PC-9 (cell line): ENCODE measurements at regions not wholly inside any gene's neighbourhood (a gene's known extent, or its start where the extent isn't known, plus 50 kb on each side); places are given as distances from the start of the nearest gene placed in this dataset.

Experiments used
- BruUV-seq: library from RNA; stranded (reverse); fragments of 400-500 nt; replicated peaks from 2 replicates; lab custom pipeline; 2021; lab: Mats Ljungman, UMichigan
- CTCF ChIA-PET: fragments of 300-600 bp; sonication (Branson Sonifier 250); formaldehyde crosslinking; loops from one replicate; lab custom pipeline; 2022; ENCODE audit warnings: antibody characterized with exemption; lab: Charles Lee
- POLR2A ChIA-PET: fragments of 300-600 bp; sonication (Branson Sonifier 250); formaldehyde crosslinking; loops from one replicate; lab custom pipeline; 2022; ENCODE audit warnings: antibody characterized with exemption; ENCODE audit not compliant: unreplicated experiment; lab: Charles Lee
- DNase-seq, 2 experiments: peaks; one replicate each; pipeline versions ENCODE4 v3.0.0 to v3.0.0-alpha.2; 2015 to 2022; ENCODE audit warnings: mixed read lengths in 1 of 2
- H2AFZ ChIP-seq: fragments of 200-600 bp; sonication (generic); 2 replicates; pipeline ENCODE4 v1.8.1; 2017; ENCODE audit warnings: antibody characterized with exemption
- H3F3A ChIP-seq: fragments of 200-600 bp; sonication (generic); 2 replicates; pipeline ENCODE4 v1.8.1; 2017; ENCODE audit warnings: antibody characterized with exemption, mild to moderate bottlenecking, low read depth; ENCODE audit not compliant: insufficient read depth
- H3K27ac ChIP-seq: fragments of 200-600 bp; sonication (generic); 2 replicates; pipeline ENCODE4 v1.6.1; 2016; ENCODE audit warnings: mixed run types
- H3K27me3 ChIP-seq: fragments of 200-600 bp; sonication (generic); 2 replicates; pipeline ENCODE4 v1.6.1; 2016; ENCODE audit warnings: low read depth, mixed run types; ENCODE audit not compliant: insufficient read depth
- H3K36me3 ChIP-seq: fragments of 200-600 bp; sonication (generic); 2 replicates; pipeline ENCODE4 v1.6.1; 2016; ENCODE audit warnings: low read depth, mixed run types
- H3K4me1 ChIP-seq: fragments of 200-600 bp; sonication (generic); replicated peaks from 2 replicates; pipeline ENCODE4 v1.6.1; 2016; ENCODE audit warnings: mixed run types; ENCODE audit not compliant: insufficient read depth
- H3K4me2 ChIP-seq: fragments of 200-600 bp; sonication (generic); 2 replicates; pipeline ENCODE4 v1.6.1; 2017; ENCODE audit warnings: mixed run types
- H3K4me3 ChIP-seq: fragments of 200-600 bp; sonication (generic); 2 replicates; pipeline ENCODE4 v1.6.1; 2016; ENCODE audit warnings: mixed run types
- H3K79me2 ChIP-seq: fragments of 200-600 bp; sonication (generic); 2 replicates; pipeline ENCODE4 v1.6.1; 2017; ENCODE audit warnings: low read depth, mixed run types
- H3K9me2 ChIP-seq: fragments of 200-600 bp; sonication (generic); 2 replicates; pipeline ENCODE4 v1.8.1; 2017; ENCODE audit warnings: mild to moderate bottlenecking; ENCODE audit not compliant: insufficient read depth
- H3K9me3 ChIP-seq: fragments of 200-600 bp; sonication (generic); 2 replicates; pipeline ENCODE4 v1.8.1; 2016; ENCODE audit warnings: low read depth; ENCODE audit not compliant: insufficient read depth
- H4K20me1 ChIP-seq: fragments of 200-600 bp; sonication (generic); 2 replicates; pipeline ENCODE4 v1.8.1; 2017; ENCODE audit not compliant: insufficient read depth
- EZH2 ChIP-seq: fragments of 200-600 bp; sonication (generic); IDR thresholded peaks from 2 replicates; pipeline ENCODE4 v1.8.0; 2017; ENCODE audit warnings: antibody characterized with exemption, low read depth
- intact Hi-C: fragments of 100-400 bp; cut with micrococcal nuclease; formaldehyde crosslinking; loops from one replicate; pipeline ENCODE4 v1.10.0; 2022; ENCODE audit not compliant: unreplicated experiment
- TF ChIP-seq, protein P1 (sequence below): fragments of 200-600 bp; sonication (generic); conservative IDR thresholded peaks from 2 replicates; pipeline ENCODE4 v1.6.1; 2017; ENCODE audit warnings: mixed run types, antibody characterized with exemption, mild to moderate bottlenecking, moderate library complexity

DNA sequence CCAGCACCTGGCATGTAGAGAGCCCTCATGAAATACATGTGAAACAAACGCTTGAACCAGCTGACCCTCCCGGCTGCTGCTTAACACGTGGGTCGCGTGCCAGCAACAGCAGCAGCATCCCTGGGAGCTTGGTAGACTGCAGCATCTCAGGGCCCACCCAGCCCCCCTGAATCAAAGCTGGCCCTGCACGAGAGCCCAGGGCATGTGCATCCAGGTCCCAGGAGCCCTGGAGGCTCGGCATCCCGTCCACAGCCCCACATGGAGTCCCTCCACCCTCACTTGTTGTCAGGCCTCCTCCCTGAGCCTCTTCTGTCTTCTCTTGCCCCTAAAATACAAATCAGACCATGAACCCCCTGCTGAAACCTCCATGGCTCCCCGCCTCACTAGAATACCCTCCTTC is 123.1 kb downstream of the MATN1 start:
- CTCF ChIA-PET: no interaction called here
- no peaks in the 10 kb centered on the region for H4K20me1 ChIP-seq

GRCh38 chr1:30599721-30600120 is 123.7 kb downstream of the MATN1 start:
- Histone ChIP-seq H3K79me2 (no peaks in the 10 kb centered on the region), H3K27ac (no peak overlapping the region), H4K20me1 (no peaks in the 10 kb centered on the region), H3K4me3 (no peak overlapping the region), H3K4me1 (no peaks in the 10 kb centered on the region), H3K9me2 (no peaks in the 10 kb centered on the region), H3K27me3 (peaks cover 2% of the 10 kb centered on the region; the same call in 1 of the 2 replicates), H3K4me2 (no peak overlapping the region), H3K36me3 (no peaks in the 10 kb centered on the region), H3F3A (no peaks in the 10 kb centered on the region), H2AFZ (no peak overlapping the region), H3K9me3 (no peaks in the 10 kb centered on the region)
- intact Hi-C loops: no loop called here
- TF ChIP-seq EZH2: no peak
- CTCF ChIA-PET: no interaction called here
- POLR2A ChIA-PET: no interaction called here
- DNase-seq: no peak
- no TSS peak for BruUV-seq

More for the DNA sequence above, 123.1 kb downstream of the MATN1 start:
- no peak overlapping the region for H2AFZ ChIP-seq
- intact Hi-C loops: no loop called here
- DNase-seq: no peak
- no peaks in the 10 kb centered on the region for H3K9me3 ChIP-seq
- no peak overlapping the region for H3K4me2 ChIP-seq
- no peaks in the 10 kb centered on the region for H3K4me1 ChIP-seq
- BruUV-seq: no TSS peak
- no peaks in the 10 kb centered on the region for H3F3A ChIP-seq
- POLR2A ChIA-PET: no interaction called here
- no peaks in the 10 kb centered on the region for H3K27me3 ChIP-seq
- H3K4me3 ChIP-seq: no peak overlapping the region
- H3K27ac ChIP-seq: no peak overlapping the region
- H3K79me2 ChIP-seq: no peaks in the 10 kb centered on the region
- no peaks in the 10 kb centered on the region for H3K36me3 ChIP-seq
- no peaks in the 10 kb centered on the region for H3K9me2 ChIP-seq
- TF ChIP-seq EZH2: no peak
- TF ChIP-seq, protein P1, sequence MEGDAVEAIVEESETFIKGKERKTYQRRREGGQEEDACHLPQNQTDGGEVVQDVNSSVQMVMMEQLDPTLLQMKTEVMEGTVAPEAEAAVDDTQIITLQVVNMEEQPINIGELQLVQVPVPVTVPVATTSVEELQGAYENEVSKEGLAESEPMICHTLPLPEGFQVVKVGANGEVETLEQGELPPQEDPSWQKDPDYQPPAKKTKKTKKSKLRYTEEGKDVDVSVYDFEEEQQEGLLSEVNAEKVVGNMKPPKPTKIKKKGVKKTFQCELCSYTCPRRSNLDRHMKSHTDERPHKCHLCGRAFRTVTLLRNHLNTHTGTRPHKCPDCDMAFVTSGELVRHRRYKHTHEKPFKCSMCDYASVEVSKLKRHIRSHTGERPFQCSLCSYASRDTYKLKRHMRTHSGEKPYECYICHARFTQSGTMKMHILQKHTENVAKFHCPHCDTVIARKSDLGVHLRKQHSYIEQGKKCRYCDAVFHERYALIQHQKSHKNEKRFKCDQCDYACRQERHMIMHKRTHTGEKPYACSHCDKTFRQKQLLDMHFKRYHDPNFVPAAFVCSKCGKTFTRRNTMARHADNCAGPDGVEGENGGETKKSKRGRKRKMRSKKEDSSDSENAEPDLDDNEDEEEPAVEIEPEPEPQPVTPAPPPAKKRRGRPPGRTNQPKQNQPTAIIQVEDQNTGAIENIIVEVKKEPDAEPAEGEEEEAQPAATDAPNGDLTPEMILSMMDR: no peak

- no peaks in the 10 kb centered on the region for H3F3A ChIP-seq
- H3K79me2 ChIP-seq: no peaks in the 10 kb centered on the region
- POLR2A ChIA-PET: no interaction called here
- H3K9me2 ChIP-seq: no peaks in the 10 kb centered on the region
- no peak overlapping the region for H3K4me3 ChIP-seq
- no peak overlapping the region for H3K27ac ChIP-seq
- no peaks in the 10 kb centered on the region for H4K20me1 ChIP-seq
- peaks cover 4% of the 10 kb centered on the region; the same call in 1 of the 2 replicates for H3K27me3 ChIP-seq
- CTCF ChIA-PET: no interaction called here
- no peaks in the 10 kb centered on the region for H3K9me3 ChIP-seq
- no peaks in the 10 kb centered on the region for H3K4me1 ChIP-seq
- no peak for DNase-seq
- no peak for TF ChIP-seq EZH2
- TF ChIP-seq, protein P1: no peak
- intact Hi-C loops: no loop called here
- no peaks in the 10 kb centered on the region for H3K36me3 ChIP-seq
- no TSS peak for BruUV-seq
- H2AFZ ChIP-seq: no peak overlapping the region
- no peak overlapping the region for H3K4me2 ChIP-seq
Measured at GRCh38 chr1:30598571-30599114, 124.7 kb downstream of the MATN1 start.

DNA sequence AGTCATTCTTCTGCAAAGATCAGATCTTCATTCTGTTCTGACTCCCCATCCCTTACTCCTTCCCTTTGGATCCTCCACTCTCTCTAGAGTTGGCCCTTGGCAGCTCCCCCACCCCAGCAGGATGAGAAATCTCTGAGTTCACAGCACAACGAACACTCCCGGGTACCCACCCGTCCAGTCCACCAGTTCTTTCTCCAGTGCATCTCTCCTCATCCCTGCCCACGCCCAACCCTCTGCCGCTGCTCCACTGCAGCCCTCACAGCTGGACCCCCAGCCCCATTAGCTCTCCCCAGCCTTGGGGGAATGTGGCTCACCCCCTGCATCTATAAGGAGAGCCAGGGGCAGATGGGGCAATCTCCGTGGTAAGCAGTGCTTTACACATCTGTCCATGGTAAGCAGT is 125.7 kb downstream of the MATN1 start:
- DNase-seq: no peak
- intact Hi-C loops: no loop called here
- no peak overlapping the region for H3K27ac ChIP-seq
- ChIA-PET POLR2A (no interaction called here), CTCF (no interaction called here)
- H4K20me1 ChIP-seq: no peaks in the 10 kb centered on the region
- no peak overlapping the region for H3K4me2 ChIP-seq
- H2AFZ ChIP-seq: no peak overlapping the region
- H3K4me3 ChIP-seq: no peak overlapping the region
- no peaks in the 10 kb centered on the region for H3K36me3 ChIP-seq
- no peaks in the 10 kb centered on the region for H3K9me3 ChIP-seq
- H3K4me1 ChIP-seq: no peaks in the 10 kb centered on the region
- no peaks in the 10 kb centered on the region for H3K79me2 ChIP-seq
- no TSS peak for BruUV-seq
- H3K27me3 ChIP-seq: peaks cover 4% of the 10 kb centered on the region; the same call in 1 of the 2 replicates
- TF ChIP-seq, protein P1: no peak
- TF ChIP-seq EZH2: no peak
- no peaks in the 10 kb centered on the region for H3K9me2 ChIP-seq
- H3F3A ChIP-seq: no peaks in the 10 kb centered on the region
